Spleen (tissue), 7 donors: ENCODE measurements at regions not wholly inside any gene's neighbourhood (a gene's known extent, or its start where the extent isn't known, plus 50 kb on each side); places are given as distances from the start of the nearest gene placed in this dataset.

Source experiments
- CTCF ChIP-seq, 11 experiments: fragments of 200-600 bp in 7 of 11; fragments of 450-650 bp in 4 of 11; sonication (generic) in 4 of 11; IDR thresholded peaks in 8 of 11; conservative IDR thresholded peaks in 3 of 11; 1 replicate in 7 of 11; 2 replicates in 4 of 11; pipeline versions ENCODE4 v1.4.0 to v1.8.0; 2016 to 2021; ENCODE audit warnings: antibody characterized with exemption in 11 of 11, inconsistent platforms in 4 of 11, mild to moderate bottlenecking in 1 of 11
- POLR2A ChIP-seq, 3 donors: fragments of 450-650 bp; IDR thresholded peaks; one replicate each; pipeline ENCODE4 v1.5.1; 2017; ENCODE audit warnings: antibody characterized with exemption in 3 of 3, mild to moderate bottlenecking in 1 of 3
- POLR2AphosphoS5 ChIP-seq, 3 donors: sonication (generic); formaldehyde crosslinking; IDR thresholded peaks; one replicate each; pipeline ENCODE4 v1.5.1; 2017; ENCODE audit warnings: antibody characterized with exemption in 3 of 3
- donor health status: DM: no; HTN: no; CAD: no; lungs with moderate emphysema.
- donor health status: DM: no; HTN: no; CAD: no.
- donor health status: DM: no; HTN: no; CAD: no.

GRCh38 chr5:39532511-39532910 is 107.7 kb upstream of the DAB2 start:
- TF ChIP-seq CTCF (IDR thresholded peaks at IDR 0.05 in 8 of 11, conservative IDR thresholded peaks at IDR 0.05 in 3 of 11): no peak
- no peak for TF ChIP-seq POLR2A (IDR thresholded peaks at IDR 0.05)
- no peak for TF ChIP-seq POLR2AphosphoS5 (IDR thresholded peaks at IDR 0.05)
